ENCODE measurements at regions not wholly inside any gene's neighbourhood (a gene's known extent, or its start where the extent isn't known, plus 50 kb on each side); places are given as distances from the start of the nearest gene placed in this dataset.

DNA sequence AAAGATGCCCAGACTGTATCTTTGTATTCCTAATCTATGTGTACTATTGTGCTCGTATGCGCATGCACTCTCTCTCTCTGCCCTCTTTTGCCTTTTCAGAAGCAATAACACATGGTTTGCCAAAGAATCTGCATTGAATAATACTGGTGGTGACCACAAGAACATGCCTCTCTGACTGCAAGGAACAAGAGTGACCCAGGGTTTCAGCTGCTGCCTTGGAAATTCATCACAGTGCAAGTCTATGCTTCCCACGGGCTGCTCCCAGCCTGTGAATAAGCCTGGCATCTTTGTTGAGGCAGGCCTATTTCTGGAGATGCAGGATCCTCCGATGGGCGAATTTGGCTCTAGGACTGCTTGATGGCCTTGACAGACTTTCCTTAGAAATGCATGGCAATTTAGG, 689.4 kb upstream of the FANCL start:
- H3K4me3 ChIP-seq (ENCODE audit: low read length): no peak overlapping the region
- H3K27me3 ChIP-seq (ENCODE audit: control insufficient read depth, insufficient read depth, low read length): no peaks in the 10 kb centered on the region
- peaks cover 15% of the 10 kb centered on the region for H3K4me1 ChIP-seq (ENCODE audit: control insufficient read depth, insufficient read depth, low read length)
- H3K4me2 ChIP-seq (ENCODE audit: low read length): no peak overlapping the region
- H3K36me3 ChIP-seq (ENCODE audit: insufficient read depth, low read length): no peaks in the 10 kb centered on the region
- H3K9me3 ChIP-seq (replicated peaks; ENCODE audit: low read length): no peaks in the 10 kb centered on the region
- H3K9ac ChIP-seq (ENCODE audit: low read depth, low read length): no peak overlapping the region

DNA sequence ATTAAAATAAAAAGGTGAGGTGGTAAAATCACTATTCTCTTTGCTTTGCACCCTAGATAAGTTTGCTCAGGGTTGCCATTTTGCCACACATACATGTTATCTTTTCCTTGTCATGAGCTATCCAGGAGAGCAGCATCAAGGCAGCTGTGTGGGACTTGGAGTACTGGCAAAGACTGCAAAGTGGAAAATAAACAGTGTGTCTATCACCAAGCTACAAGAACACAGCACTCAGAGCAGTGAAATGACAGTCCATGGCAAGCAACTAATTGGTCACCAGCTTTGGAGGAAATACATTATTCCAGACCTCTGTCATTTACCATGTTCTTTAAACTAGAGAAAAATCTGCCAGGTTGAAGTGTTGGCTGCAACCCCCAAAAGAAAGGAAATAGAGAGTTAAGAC, 687.8 kb upstream of the FANCL start:
- no peak overlapping the region for H3K9ac ChIP-seq (ENCODE audit: low read depth, low read length)
- H3K4me2 ChIP-seq (ENCODE audit: low read length): no peak overlapping the region
- H3K27me3 ChIP-seq (ENCODE audit: control insufficient read depth, insufficient read depth, low read length): no peaks in the 10 kb centered on the region

DNA sequence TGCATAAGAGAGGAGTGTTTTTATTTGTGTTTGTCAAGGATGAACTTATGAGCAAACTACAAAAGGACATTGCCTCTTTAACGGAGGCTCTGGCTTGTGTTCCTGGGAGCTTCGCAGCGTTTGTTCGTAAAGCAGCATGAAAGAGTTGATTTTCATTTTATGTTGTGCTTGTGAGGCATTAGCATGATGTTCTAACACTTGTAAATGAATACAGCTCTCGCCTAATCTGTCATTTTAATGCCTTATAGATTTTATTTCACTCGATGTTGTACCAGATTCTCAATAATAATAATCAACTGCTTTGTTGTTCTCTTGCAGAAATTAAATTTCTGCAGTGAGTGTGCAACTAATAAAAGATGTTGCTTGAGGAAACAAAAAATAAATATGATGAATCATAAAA, 687.3 kb upstream of the FANCL start:
- no peak overlapping the region for H3K4me3 ChIP-seq (ENCODE audit: low read length)
- no peaks in the 10 kb centered on the region for H3K9me3 ChIP-seq (replicated peaks; ENCODE audit: low read length)
- peaks cover 32% of the 10 kb centered on the region for H3K4me1 ChIP-seq (ENCODE audit: control insufficient read depth, insufficient read depth, low read length)
- no peaks in the 10 kb centered on the region for H3K27me3 ChIP-seq (ENCODE audit: control insufficient read depth, insufficient read depth, low read length)
- no peaks in the 10 kb centered on the region for H3K36me3 ChIP-seq (ENCODE audit: insufficient read depth, low read length)
- H3K4me2 ChIP-seq (ENCODE audit: low read length): no peak overlapping the region
- H3K9ac ChIP-seq (ENCODE audit: low read depth, low read length): no peak overlapping the region

More for the DNA sequence above, 687.8 kb upstream of the FANCL start:
- Histone ChIP-seq H3K4me1 (ENCODE audit: control insufficient read depth, insufficient read depth, low read length) (peaks cover 29% of the 10 kb centered on the region), H3K4me3 (ENCODE audit: low read length) (no peak overlapping the region), H3K9me3 (replicated peaks; ENCODE audit: low read length) (no peaks in the 10 kb centered on the region), H3K36me3 (ENCODE audit: insufficient read depth, low read length) (no peaks in the 10 kb centered on the region)

DNA sequence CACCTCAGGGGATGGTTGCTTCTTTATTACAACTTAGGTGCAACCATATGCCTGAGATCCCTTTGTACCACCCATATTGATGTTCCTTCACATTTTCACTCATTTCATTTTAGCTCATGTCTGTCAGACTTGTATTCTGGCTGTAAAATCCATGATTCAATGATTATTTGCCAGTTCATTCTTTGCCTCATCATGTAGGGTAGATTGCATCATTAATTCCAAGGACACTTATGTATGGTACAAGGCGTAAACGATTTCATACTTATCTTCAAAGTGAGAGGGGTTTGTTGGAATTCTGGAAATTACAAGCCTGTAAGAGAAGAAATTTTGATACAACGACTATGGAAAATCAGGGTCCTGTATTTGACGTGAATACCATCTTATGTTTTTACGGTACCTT, 685.0 kb upstream of the FANCL start:
- Histone ChIP-seq H3K27me3 (ENCODE audit: control insufficient read depth, insufficient read depth, low read length) (no peaks in the 10 kb centered on the region), H3K4me2 (ENCODE audit: low read length) (no peak overlapping the region), H3K36me3 (ENCODE audit: insufficient read depth, low read length) (no peaks in the 10 kb centered on the region), H3K4me3 (ENCODE audit: low read length) (no peak overlapping the region), H3K9me3 (replicated peaks; ENCODE audit: low read length) (no peaks in the 10 kb centered on the region), H3K4me1 (ENCODE audit: control insufficient read depth, insufficient read depth, low read length) (peaks cover 46% of the 10 kb centered on the region), H3K9ac (ENCODE audit: low read depth, low read length) (no peak overlapping the region)

DNA sequence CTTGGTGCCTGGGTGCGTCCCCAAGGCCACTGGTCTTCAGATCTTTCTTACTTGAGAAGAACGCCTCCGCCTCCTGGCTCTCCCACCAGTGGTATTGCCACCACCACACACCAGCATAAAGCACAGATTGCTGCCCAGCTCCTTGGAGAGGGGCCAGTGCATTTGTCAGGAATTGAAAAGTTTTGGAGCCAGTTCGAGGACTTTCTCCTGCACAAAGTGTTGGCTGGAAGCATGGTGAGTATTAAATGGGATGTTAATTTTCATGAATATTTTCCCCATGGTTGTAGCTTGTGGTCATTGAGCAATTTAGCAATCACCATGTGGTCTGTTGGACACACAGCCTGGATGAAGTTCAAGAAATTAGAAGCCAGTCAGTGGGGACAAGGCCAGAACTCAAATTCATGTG, 684.6 kb upstream of the FANCL start:
- Histone ChIP-seq H3K4me3 (ENCODE audit: low read length) (no peak overlapping the region), H3K27me3 (ENCODE audit: control insufficient read depth, insufficient read depth, low read length) (no peaks in the 10 kb centered on the region), H3K36me3 (ENCODE audit: insufficient read depth, low read length) (no peaks in the 10 kb centered on the region), H3K9me3 (replicated peaks; ENCODE audit: low read length) (no peaks in the 10 kb centered on the region), H3K4me2 (ENCODE audit: low read length) (peak overlapping the region; percentile 10), H3K9ac (ENCODE audit: low read depth, low read length) (no peak overlapping the region), H3K4me1 (ENCODE audit: control insufficient read depth, insufficient read depth, low read length) (peaks cover 46% of the 10 kb centered on the region)

DNA sequence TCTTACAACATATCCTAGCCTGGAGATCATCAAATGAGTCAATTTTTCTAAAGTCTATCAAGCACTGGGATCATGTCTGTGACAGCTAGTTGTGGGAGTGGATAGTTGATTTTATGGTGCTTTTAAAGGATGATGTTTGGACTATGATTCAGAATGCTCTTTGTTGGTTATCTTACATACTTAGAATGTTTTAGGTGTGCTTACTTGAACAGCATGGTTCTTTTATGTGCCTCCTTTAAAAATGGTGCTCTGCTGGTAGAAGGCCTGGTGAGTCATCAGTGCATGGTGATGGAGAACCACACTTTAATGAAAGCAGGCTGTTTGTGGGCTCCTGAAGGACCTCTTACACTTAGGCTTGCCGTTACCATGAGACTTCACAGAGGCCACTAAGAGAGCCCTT, 682.7 kb upstream of the FANCL start:
- Histone ChIP-seq H3K4me2 (ENCODE audit: low read length) (no peak overlapping the region), H3K4me1 (ENCODE audit: control insufficient read depth, insufficient read depth, low read length) (peaks cover 62% of the 10 kb centered on the region), H3K9me3 (replicated peaks; ENCODE audit: low read length) (no peaks in the 10 kb centered on the region), H3K9ac (ENCODE audit: low read depth, low read length) (peak overlapping the region; percentile 4), H3K4me3 (ENCODE audit: low read length) (no peak overlapping the region), H3K27me3 (ENCODE audit: control insufficient read depth, insufficient read depth, low read length) (no peaks in the 10 kb centered on the region), H3K36me3 (ENCODE audit: insufficient read depth, low read length) (no peaks in the 10 kb centered on the region)

DNA sequence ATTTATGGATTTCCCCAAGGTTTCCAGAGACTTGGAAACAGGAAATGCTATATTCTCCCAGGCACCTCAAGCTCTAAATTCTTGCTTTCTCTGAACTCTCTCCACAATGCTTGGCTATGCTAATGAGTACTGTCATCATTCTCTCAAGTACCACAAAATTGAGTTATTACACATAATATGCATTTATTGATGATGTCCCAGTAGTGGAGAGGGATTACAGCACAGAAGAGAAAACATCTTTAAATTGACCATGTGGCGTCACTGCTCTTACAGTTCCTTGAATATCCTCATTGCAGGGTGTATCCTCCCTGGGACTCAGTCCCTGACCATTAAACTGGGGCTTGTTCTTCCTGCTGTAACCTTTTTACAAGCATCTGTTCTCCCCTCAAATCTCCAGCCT, 681.1 kb upstream of the FANCL start:
- no peak overlapping the region for H3K9ac ChIP-seq (ENCODE audit: low read depth, low read length)
- H3K4me2 ChIP-seq (ENCODE audit: low read length): no peak overlapping the region
- H3K36me3 ChIP-seq (ENCODE audit: insufficient read depth, low read length): no peaks in the 10 kb centered on the region
- H3K9me3 ChIP-seq (replicated peaks; ENCODE audit: low read length): no peaks in the 10 kb centered on the region
- no peaks in the 10 kb centered on the region for H3K27me3 ChIP-seq (ENCODE audit: control insufficient read depth, insufficient read depth, low read length)
- peaks cover 67% of the 10 kb centered on the region for H3K4me1 ChIP-seq (ENCODE audit: control insufficient read depth, insufficient read depth, low read length)
- H3K4me3 ChIP-seq (ENCODE audit: low read length): no peak overlapping the region

DNA sequence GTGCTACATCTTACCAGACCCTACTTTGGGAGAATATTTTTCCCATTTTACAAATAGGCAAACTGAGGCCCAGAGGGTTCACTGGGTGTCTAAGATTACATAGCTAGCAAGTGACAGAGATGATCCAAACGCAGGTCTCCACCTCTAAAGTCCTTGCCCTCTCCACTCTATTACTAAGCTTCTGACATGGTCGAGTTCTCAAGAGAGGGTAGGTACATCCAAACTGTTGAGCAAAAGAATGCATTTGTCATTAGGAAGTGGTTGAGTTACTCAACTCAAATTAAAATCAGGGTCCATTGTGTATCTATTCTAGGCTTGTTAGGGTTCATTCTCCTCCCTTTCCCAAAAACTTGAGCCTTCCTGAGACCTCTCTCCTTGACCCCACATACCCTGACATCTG, 680.6 kb upstream of the FANCL start:
- Histone ChIP-seq H3K4me1 (ENCODE audit: control insufficient read depth, insufficient read depth, low read length) (peaks cover 67% of the 10 kb centered on the region), H3K27me3 (ENCODE audit: control insufficient read depth, insufficient read depth, low read length) (no peaks in the 10 kb centered on the region), H3K4me2 (ENCODE audit: low read length) (no peak overlapping the region), H3K36me3 (ENCODE audit: insufficient read depth, low read length) (no peaks in the 10 kb centered on the region), H3K4me3 (ENCODE audit: low read length) (no peak overlapping the region), H3K9me3 (replicated peaks; ENCODE audit: low read length) (no peaks in the 10 kb centered on the region), H3K9ac (ENCODE audit: low read depth, low read length) (peak overlapping the region; percentile 34)

DNA sequence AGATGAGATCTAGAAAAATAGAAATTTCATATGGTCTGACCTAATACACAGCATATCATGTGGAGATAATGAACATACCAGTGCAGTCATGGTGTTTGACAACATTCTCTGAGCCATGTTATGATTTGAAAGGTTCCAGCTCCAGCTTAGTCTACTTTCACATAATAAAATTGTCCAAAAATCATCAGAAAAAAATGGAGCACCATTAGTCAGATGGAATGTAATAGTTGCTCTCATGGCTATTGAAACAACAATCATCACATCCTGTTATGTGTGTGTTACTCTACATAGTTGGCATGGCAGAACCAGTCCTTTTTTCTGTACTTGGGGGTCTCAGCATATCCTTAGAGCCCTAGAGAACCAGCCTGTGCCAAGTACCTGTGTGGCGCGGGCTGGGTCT, 678.9 kb upstream of the FANCL start:
- Histone ChIP-seq H3K9ac (ENCODE audit: low read depth, low read length) (peak overlapping the region; percentile 72), H3K27me3 (ENCODE audit: control insufficient read depth, insufficient read depth, low read length) (no peaks in the 10 kb centered on the region), H3K9me3 (replicated peaks; ENCODE audit: low read length) (no peaks in the 10 kb centered on the region), H3K36me3 (ENCODE audit: insufficient read depth, low read length) (no peaks in the 10 kb centered on the region), H3K4me1 (ENCODE audit: control insufficient read depth, insufficient read depth, low read length) (peaks cover 57% of the 10 kb centered on the region), H3K4me2 (ENCODE audit: low read length) (no peak overlapping the region), H3K4me3 (ENCODE audit: low read length) (no peak overlapping the region)

DNA sequence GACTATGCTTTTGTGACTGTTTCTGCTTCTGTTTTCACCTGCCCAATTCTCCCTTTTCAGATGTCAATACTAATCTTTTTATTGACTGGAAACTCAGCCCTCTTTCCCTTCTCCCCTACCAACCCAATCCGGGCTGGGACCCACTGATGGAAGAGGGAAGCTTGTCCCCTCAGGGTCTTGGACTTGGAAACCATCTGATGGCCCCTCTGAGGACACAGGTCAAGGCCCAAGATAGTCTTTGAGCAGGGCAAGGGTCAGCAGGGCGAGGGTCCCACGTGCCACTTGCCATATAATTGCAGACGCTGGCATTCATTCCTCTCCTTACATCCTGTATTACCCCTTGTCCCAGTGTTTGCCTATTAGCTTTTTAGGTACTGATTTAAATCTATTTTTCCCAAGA, 678.2 kb upstream of the FANCL start:
- H3K4me2 ChIP-seq (ENCODE audit: low read length): no peak overlapping the region

DNA sequence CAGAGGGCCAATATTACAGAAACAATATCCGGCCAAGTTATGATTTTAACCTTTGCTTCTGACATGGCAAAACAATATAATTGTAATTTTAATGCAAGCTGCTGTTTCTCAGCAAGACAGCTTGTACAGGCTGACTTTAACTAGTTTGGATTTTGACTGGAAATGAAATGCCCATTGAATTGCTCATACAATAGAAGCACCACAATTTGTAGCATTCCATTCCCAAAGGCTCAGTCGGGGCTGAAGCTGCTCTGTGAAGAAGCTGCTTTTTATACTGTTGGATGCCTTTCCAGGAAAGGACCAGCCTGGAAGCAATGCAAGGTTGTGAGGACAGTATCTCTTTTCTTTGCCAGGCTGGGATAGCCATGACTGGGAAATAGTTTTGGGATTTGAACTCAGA, 677.0 kb upstream of the FANCL start:
- Histone ChIP-seq H3K4me1 (ENCODE audit: control insufficient read depth, insufficient read depth, low read length) (peaks cover 43% of the 10 kb centered on the region), H3K4me2 (ENCODE audit: low read length) (peak overlapping the region; percentile 39), H3K9me3 (replicated peaks; ENCODE audit: low read length) (no peaks in the 10 kb centered on the region), H3K36me3 (ENCODE audit: insufficient read depth, low read length) (no peaks in the 10 kb centered on the region), H3K9ac (ENCODE audit: low read depth, low read length) (peak overlapping the region; percentile 50), H3K27me3 (ENCODE audit: control insufficient read depth, insufficient read depth, low read length) (no peaks in the 10 kb centered on the region), H3K4me3 (ENCODE audit: low read length) (no peak overlapping the region)

More for the DNA sequence above, 678.2 kb upstream of the FANCL start:
- peaks cover 51% of the 10 kb centered on the region for H3K4me1 ChIP-seq (ENCODE audit: control insufficient read depth, insufficient read depth, low read length)
- H3K27me3 ChIP-seq (ENCODE audit: control insufficient read depth, insufficient read depth, low read length): no peaks in the 10 kb centered on the region
- no peaks in the 10 kb centered on the region for H3K36me3 ChIP-seq (ENCODE audit: insufficient read depth, low read length)
- peak overlapping the region; percentile 46 for H3K9ac ChIP-seq (ENCODE audit: low read depth, low read length)
- H3K9me3 ChIP-seq (replicated peaks; ENCODE audit: low read length): no peaks in the 10 kb centered on the region
- no peak overlapping the region for H3K4me3 ChIP-seq (ENCODE audit: low read length)

DNA sequence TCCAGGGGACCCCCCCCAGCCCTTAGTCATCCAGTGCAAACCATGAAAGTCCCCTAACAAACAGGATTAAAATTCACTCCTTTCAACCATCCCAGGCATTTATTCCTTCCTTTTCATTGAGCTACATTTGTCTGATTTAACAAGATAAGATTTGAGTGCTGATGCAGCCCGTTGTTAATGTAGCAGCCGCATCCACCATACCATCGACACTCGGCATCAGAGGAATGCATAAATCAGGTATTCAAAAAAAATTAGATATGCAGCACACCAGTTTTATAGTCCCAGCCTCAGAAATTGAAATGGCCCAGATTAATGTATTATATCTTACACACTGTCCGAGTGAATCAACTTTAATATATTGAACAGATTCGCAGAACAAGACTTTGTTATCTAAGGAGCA, 676.5 kb upstream of the FANCL start:
- Histone ChIP-seq H3K4me3 (ENCODE audit: low read length) (no peak overlapping the region), H3K4me1 (ENCODE audit: control insufficient read depth, insufficient read depth, low read length) (peaks cover 43% of the 10 kb centered on the region), H3K36me3 (ENCODE audit: insufficient read depth, low read length) (no peaks in the 10 kb centered on the region)

More for the DNA sequence above, 676.5 kb upstream of the FANCL start:
- no peak overlapping the region for H3K4me2 ChIP-seq (ENCODE audit: low read length)
- H3K9ac ChIP-seq (ENCODE audit: low read depth, low read length): peak overlapping the region; percentile 50
- no peaks in the 10 kb centered on the region for H3K9me3 ChIP-seq (replicated peaks; ENCODE audit: low read length)
- H3K27me3 ChIP-seq (ENCODE audit: control insufficient read depth, insufficient read depth, low read length): no peaks in the 10 kb centered on the region

Measured in skeletal muscle satellite cell (primary cell).